ENCODE measurements at regions not wholly inside any gene's neighbourhood (a gene's known extent, or its start where the extent isn't known, plus 50 kb on each side); places are given as distances from the start of the nearest gene placed in this dataset.
"Not testable (repeated sequence)": the region's sequence is repeated elsewhere in the genome, so short reads cannot be mapped to it uniquely, and the experiment has no call there.

- TF ChIP-seq, protein P1, sequence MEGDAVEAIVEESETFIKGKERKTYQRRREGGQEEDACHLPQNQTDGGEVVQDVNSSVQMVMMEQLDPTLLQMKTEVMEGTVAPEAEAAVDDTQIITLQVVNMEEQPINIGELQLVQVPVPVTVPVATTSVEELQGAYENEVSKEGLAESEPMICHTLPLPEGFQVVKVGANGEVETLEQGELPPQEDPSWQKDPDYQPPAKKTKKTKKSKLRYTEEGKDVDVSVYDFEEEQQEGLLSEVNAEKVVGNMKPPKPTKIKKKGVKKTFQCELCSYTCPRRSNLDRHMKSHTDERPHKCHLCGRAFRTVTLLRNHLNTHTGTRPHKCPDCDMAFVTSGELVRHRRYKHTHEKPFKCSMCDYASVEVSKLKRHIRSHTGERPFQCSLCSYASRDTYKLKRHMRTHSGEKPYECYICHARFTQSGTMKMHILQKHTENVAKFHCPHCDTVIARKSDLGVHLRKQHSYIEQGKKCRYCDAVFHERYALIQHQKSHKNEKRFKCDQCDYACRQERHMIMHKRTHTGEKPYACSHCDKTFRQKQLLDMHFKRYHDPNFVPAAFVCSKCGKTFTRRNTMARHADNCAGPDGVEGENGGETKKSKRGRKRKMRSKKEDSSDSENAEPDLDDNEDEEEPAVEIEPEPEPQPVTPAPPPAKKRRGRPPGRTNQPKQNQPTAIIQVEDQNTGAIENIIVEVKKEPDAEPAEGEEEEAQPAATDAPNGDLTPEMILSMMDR (IDR thresholded peaks at IDR 0.05; ENCODE audit: extremely low read depth in 1 of 2, insufficient read depth in 1 of 2, low read depth in 1 of 2, low read length in 2 of 2), result not testable (repeated sequence)
- not testable (repeated sequence) for TF ChIP-seq POLR2A (IDR thresholded peaks at IDR 0.05; ENCODE audit: low read depth, low read length); POLR2AphosphoS5 (IDR thresholded peaks at IDR 0.05; ENCODE audit: insufficient read depth, low read depth, low read length); EZH2 (IDR thresholded peaks at IDR 0.05; ENCODE audit: borderline replicate concordance, low read depth, low read length, severe bottlenecking); MAX (IDR thresholded peaks at IDR 0.05; ENCODE audit: insufficient read depth, insufficient read length); GATA2 (IDR thresholded peaks at IDR 0.05; ENCODE audit: insufficient read depth, insufficient read length, low read depth, low read length); MYC (IDR thresholded peaks at IDR 0.05; ENCODE audit: low read depth, low read length); JUN (IDR thresholded peaks at IDR 0.05; ENCODE audit: borderline replicate concordance, insufficient read depth, insufficient read length, low read depth); FOS (IDR thresholded peaks at IDR 0.05; ENCODE audit: borderline replicate concordance, insufficient read depth, low read length)
These were observed 113.5 kb upstream of the NBPF19 start for GRCh38 chr1:149361310-149361709.

Measured in endothelial cell of umbilical vein (primary cell).